DMS53 (cell line): ENCODE measurements at regions not wholly inside any gene's neighbourhood (a gene's known extent, or its start where the extent isn't known, plus 50 kb on each side); places are given as distances from the start of the nearest gene placed in this dataset.

ENCODE experiments used
- DNase-seq: peaks from one replicate; lab custom pipeline; 2025; lab: John Stamatoyannopoulos, UW

- no peak for DNase-seq
These were observed 271.4 kb upstream of the GRM3 start for GRCh38 chr7:86372262-86372661.

GRCh38 chr7:86366946-86367345 lies 276.8 kb upstream of the GRM3 start:
- DNase-seq: no peak

- DNase-seq: peak; percentile 21
These were observed 303.3 kb upstream of the GRM3 start for GRCh38 chr7:86340407-86340806.

GRCh38 chr7:86339051-86339450 lies 304.7 kb upstream of the GRM3 start:
- DNase-seq: no peak

- no peak for DNase-seq
These were observed 314.8 kb upstream of the GRM3 start for GRCh38 chr7:86328801-86329433.

GRCh38 chr7:86326847-86327246 lies 316.9 kb upstream of the GRM3 start:
- no peak for DNase-seq

- no peak for DNase-seq
These were observed 322.8 kb upstream of the GRM3 start for GRCh38 chr7:86320889-86321288.

GRCh38 chr7:86320341-86320740 lies 323.4 kb upstream of the GRM3 start:
- DNase-seq: no peak

GRCh38 chr7:86313842-86314241 lies 329.9 kb upstream of the GRM3 start:
- DNase-seq: no peak

- DNase-seq: no peak
These were observed 342.4 kb upstream of the GRM3 start for GRCh38 chr7:86301301-86301700.

- no peak for DNase-seq
These were observed 348.2 kb upstream of the GRM3 start for GRCh38 chr7:86295526-86295925.

- no peak for DNase-seq
These were observed 361.6 kb upstream of the GRM3 start for GRCh38 chr7:86282014-86282682.

- DNase-seq: no peak
These were observed 363.6 kb upstream of the GRM3 start for GRCh38 chr7:86280150-86280549.

GRCh38 chr7:86262781-86263180 lies 380.9 kb upstream of the GRM3 start:
- DNase-seq: no peak

GRCh38 chr7:86257894-86258293 lies 385.8 kb upstream of the GRM3 start:
- no peak for DNase-seq

- DNase-seq: no peak
These were observed 391.3 kb upstream of the GRM3 start for GRCh38 chr7:86252406-86252805.

GRCh38 chr7:86248977-86249376 lies 394.7 kb upstream of the GRM3 start:
- DNase-seq: no peak

GRCh38 chr7:86243171-86243570 lies 400.5 kb upstream of the GRM3 start:
- DNase-seq: no peak

- no peak for DNase-seq
These were observed 417.5 kb upstream of the GRM3 start for GRCh38 chr7:86226191-86226590.

- DNase-seq: no peak
These were observed 420.9 kb upstream of the GRM3 start for GRCh38 chr7:86222806-86223205.

- no peak for DNase-seq
These were observed 429.0 kb upstream of the GRM3 start for GRCh38 chr7:86214734-86215133.

GRCh38 chr7:86212976-86213375 lies 430.7 kb upstream of the GRM3 start:
- DNase-seq: no peak

GRCh38 chr7:86209036-86209435 lies 434.7 kb upstream of the GRM3 start:
- DNase-seq: no peak

- no peak for DNase-seq
These were observed 436.0 kb upstream of the GRM3 start for GRCh38 chr7:86207740-86208139.
